SK-N-SH (cell line): ENCODE measurements at regions not wholly inside any gene's neighbourhood (a gene's known extent, or its start where the extent isn't known, plus 50 kb on each side); places are given as distances from the start of the nearest gene placed in this dataset.

ENCODE experiments used
- CTCF ChIP-seq: fragments of 200-600 bp; sonication (generic); IDR thresholded peaks from 2 replicates; pipeline ENCODE4 v1.6.1; 2017; ENCODE audit warnings: antibody characterized with exemption, mild to moderate bottlenecking, moderate library complexity
- MEF2A ChIP-seq: IDR thresholded peaks from 2 replicates; pipeline ENCODE4 v1.4.0; 2012; ENCODE audit warnings: low read depth, borderline replicate concordance
- POLR2AphosphoS5 ChIP-seq: IDR thresholded peaks from 2 replicates; pipeline ENCODE4 v1.6.1; 2012; ENCODE audit warnings: low read depth, low read length
- RAD21 ChIP-seq: IDR thresholded peaks from 2 replicates; pipeline ENCODE4 v1.6.1; 2012; ENCODE audit warnings: mild to moderate bottlenecking, low read length
- REST ChIP-seq: IDR thresholded peaks from 2 replicates; pipeline ENCODE4 v1.6.1; 2012; ENCODE audit warnings: mild to moderate bottlenecking, low read depth, low read length, moderate library complexity

- TF ChIP-seq POLR2AphosphoS5: no peak
- TF ChIP-seq RAD21: no peak
- TF ChIP-seq CTCF: no peak
- no peak for TF ChIP-seq MEF2A
- no peak for TF ChIP-seq REST
These were observed 209.4 kb downstream of the ZEB2 start for GRCh38 chr2:144310484-144310883.
